Mucosa of descending colon (tissue), 3 donors: ENCODE measurements at regions not wholly inside any gene's neighbourhood (a gene's known extent, or its start where the extent isn't known, plus 50 kb on each side); places are given as distances from the start of the nearest gene placed in this dataset.
A peak's percentile ranks its signal among the peaks of the same experiment; 100 is the strongest.

Source experiments
- ATAC-seq: fragments of 200-7000 bp; cut with Tn5 transposase; one replicate; pipeline ENCODE4 v1.9.1; 2020; ENCODE audit warnings: mild to moderate bottlenecking, moderate library complexity
- DNase-seq, 3 donors: peaks; one replicate each; pipeline ENCODE4 v3.0.0-alpha.2; 2020
- H3K36me3 ChIP-seq: fragments of 200-600 bp; one replicate; pipeline ENCODE4 v1.8.0; 2021; ENCODE audit warnings: low read depth, mild to moderate bottlenecking
- H3K4me1 ChIP-seq: fragments of 200-600 bp; one replicate; pipeline ENCODE4 v1.8.0; 2021; ENCODE audit warnings: low read depth, mild to moderate bottlenecking
- H3K4me3 ChIP-seq: fragments of 200-600 bp; one replicate; pipeline ENCODE4 v1.8.0; 2021; ENCODE audit warnings: mild to moderate bottlenecking
- H3K9me3 ChIP-seq: fragments of 200-600 bp; one replicate; pipeline ENCODE4 v1.8.0; 2021; ENCODE audit warnings: mild to moderate bottlenecking
- intact Hi-C, 2 donors: fragments of 100-400 bp; cut with DNase I in 1 of 2; cut with micrococcal nuclease in 1 of 2; formaldehyde crosslinking; loops; one replicate each; pipeline versions ENCODE4 v1.11.0 to v1.11.1; 2022; cut with DNase I, micrococcal nuclease
- TF ChIP-seq, protein P1 (sequence below): fragments of 200-600 bp; IDR thresholded peaks from one replicate; pipeline ENCODE4 v1.8.0; 2022; ENCODE audit warnings: antibody characterized with exemption, mild to moderate bottlenecking
- donor health status: DM: no; HTN: no; CAD: no; lungs with moderate emphysema.
- donor health status: DM: no; HTN: no; CAD: no.
- donor health status: DM: no; HTN: yes; CAD: no.

DNA sequence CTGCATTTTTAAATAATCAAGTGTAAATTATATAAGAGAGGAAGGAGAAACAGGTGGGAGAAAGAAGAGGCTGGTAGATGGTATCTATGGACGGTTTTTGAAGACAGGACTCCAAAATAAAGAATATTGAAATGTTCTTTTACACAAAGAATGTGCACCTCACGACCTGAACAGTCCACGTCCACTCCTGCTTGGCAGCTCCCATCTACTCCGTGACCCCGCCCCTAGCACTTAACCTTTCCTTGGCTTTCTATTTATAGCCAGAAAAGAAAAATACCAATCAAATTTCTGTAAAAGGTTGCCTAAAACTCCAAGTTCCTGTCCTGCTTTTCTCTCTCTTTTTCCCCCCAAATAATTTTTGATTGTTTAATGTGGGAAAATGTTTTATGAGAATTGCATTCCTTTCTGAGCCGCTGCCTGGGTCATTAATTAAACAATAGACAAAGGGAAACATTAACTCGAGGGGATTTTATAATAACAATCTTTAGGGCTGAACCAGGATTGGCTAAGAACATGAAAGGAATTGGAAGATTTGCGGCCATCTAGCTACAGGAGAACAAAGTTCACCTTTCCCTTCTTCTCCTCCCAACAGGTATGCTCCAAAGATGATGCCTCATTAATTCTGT lies 173.6 kb upstream of the MAP3K1 start:
- TF ChIP-seq, protein P1, sequence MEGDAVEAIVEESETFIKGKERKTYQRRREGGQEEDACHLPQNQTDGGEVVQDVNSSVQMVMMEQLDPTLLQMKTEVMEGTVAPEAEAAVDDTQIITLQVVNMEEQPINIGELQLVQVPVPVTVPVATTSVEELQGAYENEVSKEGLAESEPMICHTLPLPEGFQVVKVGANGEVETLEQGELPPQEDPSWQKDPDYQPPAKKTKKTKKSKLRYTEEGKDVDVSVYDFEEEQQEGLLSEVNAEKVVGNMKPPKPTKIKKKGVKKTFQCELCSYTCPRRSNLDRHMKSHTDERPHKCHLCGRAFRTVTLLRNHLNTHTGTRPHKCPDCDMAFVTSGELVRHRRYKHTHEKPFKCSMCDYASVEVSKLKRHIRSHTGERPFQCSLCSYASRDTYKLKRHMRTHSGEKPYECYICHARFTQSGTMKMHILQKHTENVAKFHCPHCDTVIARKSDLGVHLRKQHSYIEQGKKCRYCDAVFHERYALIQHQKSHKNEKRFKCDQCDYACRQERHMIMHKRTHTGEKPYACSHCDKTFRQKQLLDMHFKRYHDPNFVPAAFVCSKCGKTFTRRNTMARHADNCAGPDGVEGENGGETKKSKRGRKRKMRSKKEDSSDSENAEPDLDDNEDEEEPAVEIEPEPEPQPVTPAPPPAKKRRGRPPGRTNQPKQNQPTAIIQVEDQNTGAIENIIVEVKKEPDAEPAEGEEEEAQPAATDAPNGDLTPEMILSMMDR = no peak
- no peaks in the 10 kb centered on the region for H3K4me1 ChIP-seq

DNA sequence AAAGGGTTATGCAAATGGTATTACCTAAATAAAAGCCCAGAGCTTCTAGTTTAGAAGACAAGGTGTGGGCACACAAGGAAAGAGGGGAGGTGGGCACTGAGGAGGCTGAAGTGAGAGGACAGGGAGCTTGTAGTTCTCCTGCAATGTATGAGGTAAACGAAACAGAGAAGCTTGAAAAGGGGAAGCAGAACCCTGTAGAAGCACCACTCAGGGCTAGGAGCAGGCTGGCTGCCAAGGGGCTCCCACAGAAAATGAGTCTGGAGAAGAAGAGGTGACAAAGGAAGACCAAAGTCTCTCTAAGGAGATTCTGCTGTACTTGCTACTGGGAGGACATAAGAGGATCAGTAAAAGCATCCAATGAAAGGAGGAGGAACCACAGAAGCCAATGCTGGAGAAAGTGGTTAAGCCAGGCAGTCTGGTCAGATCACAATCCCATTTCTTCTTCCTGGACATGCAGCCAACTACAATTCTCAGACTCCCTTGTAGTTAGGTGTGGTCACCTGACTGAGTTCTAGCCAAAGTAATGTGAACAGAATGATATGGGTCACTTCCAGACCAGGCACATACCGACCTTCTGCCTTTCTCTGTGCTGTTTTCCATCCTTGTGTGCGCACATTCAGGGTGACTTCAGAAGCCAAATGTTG lies 174.5 kb upstream of the MAP3K1 start:
- Histone ChIP-seq H3K4me3 (no peak overlapping the region), H3K9me3 (no peaks in the 10 kb centered on the region), H3K36me3 (no peaks in the 10 kb centered on the region), H3K4me1 (no peaks in the 10 kb centered on the region)
- TF ChIP-seq, protein P1 = no peak
- peak; percentile 38 to 50 (median 45) for DNase-seq
- intact Hi-C loops = no loop called here
- peak; percentile 82 for ATAC-seq

More for the DNA sequence above, 173.6 kb upstream of the MAP3K1 start:
- intact Hi-C loops = no loop called here
- H3K4me3 ChIP-seq = no peak overlapping the region
- no peak for DNase-seq
- no peaks in the 10 kb centered on the region for H3K36me3 ChIP-seq
- no peaks in the 10 kb centered on the region for H3K9me3 ChIP-seq
- no peak for ATAC-seq

DNA sequence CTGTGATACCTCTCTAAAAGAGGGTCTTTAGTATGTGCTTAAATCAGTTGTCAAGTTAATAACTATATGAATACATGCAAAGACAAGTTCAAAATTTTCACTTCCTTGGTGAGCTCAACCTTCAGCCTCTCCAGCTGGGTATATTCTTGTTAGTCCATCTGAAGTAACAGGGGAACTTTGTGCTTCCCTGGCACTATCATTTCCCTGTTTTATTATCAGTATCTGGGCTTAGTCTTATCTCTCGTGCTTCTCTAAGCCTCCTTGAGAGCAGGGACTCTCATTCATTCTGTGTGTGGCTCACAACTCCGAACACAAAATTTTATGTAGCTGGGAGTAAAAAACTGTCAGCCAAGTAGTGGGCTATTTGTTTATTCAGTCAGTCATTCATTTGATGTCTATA lies 175.9 kb upstream of the MAP3K1 start:
- Histone ChIP-seq H3K4me1 (no peaks in the 10 kb centered on the region), H3K4me3 (no peak overlapping the region), H3K36me3 (no peaks in the 10 kb centered on the region), H3K9me3 (no peaks in the 10 kb centered on the region)
- DNase-seq (no peak), ATAC-seq (no peak)
- intact Hi-C loops = no loop called here
- TF ChIP-seq, protein P1 = no peak

DNA sequence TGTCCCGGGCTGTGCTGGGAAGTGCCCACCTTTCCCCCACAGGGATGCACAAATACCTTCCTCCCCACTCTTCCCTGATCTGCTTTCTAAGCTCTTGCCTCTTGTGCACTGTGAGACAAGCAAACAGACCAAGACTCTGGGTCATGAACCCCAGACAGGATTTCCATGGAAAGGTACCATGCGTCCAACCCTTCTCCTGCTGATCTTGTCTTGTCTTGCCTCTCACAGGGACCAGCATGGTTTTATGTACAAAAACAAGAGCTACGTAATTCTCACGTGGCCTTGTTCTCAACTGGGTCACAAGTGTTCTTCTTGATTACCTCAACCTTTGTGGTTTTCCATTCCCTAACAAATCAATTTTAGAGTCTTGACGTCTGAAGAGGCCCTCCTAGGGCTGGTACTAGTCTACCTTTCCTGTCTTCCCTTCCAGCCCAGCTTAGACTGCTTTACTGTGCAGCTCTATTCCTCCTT lies 176.5 kb upstream of the MAP3K1 start:
- TF ChIP-seq, protein P1 = no peak
- no peaks in the 10 kb centered on the region for H3K9me3 ChIP-seq
- ATAC-seq (no peak), DNase-seq (no peak)
- no peaks in the 10 kb centered on the region for H3K36me3 ChIP-seq
- intact Hi-C loops = no loop called here
- no peak overlapping the region for H3K4me3 ChIP-seq
- H3K4me1 ChIP-seq = no peaks in the 10 kb centered on the region

DNA sequence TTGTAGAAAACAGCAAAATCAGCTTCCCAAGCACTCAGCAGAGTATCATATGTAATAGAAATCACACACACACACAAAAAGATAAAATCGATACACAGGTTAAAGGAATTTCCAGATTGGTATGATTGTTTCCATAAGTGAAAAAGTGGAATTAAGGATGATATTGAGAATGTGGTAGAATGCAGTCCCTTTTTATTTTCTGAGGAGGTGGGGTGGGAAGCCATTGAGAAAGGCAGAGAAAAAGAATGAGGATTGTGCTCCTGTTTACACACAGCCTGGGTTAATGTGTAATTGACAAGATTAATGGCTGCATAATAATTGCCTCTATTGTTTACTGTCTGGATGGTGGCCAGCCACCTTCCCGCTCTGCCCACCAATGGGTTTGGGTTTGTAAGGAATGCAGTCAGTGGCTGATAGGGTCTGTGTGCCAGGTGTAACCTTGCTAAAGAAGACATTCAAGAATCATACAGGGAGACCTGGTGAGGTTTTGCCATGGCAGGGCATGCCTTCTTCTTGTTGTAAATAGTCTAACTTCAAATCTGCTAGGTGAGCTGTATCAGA lies 177.2 kb upstream of the MAP3K1 start:
- intact Hi-C loops = no loop called here
- ATAC-seq = no peak

More for the DNA sequence above, 177.2 kb upstream of the MAP3K1 start:
- no peak for DNase-seq
- H3K4me1 ChIP-seq = no peaks in the 10 kb centered on the region
- TF ChIP-seq, protein P1 = no peak
- no peaks in the 10 kb centered on the region for H3K9me3 ChIP-seq
- no peaks in the 10 kb centered on the region for H3K36me3 ChIP-seq
- H3K4me3 ChIP-seq = no peak overlapping the region
